DMS153 treated with DMSO at 0.1 percent for 48 hours (cell line): ENCODE measurements at regions not wholly inside any gene's neighbourhood (a gene's known extent, or its start where the extent isn't known, plus 50 kb on each side); places are given as distances from the start of the nearest gene placed in this dataset.
"Not testable (repeated sequence)": the region's sequence is repeated elsewhere in the genome, so short reads cannot be mapped to it uniquely, and the experiment has no call there.

Experiments
- DNase-seq: peaks from one replicate; lab custom pipeline; 2025; ENCODE audit not compliant: unreplicated experiment; lab: John Stamatoyannopoulos, UW

DNA sequence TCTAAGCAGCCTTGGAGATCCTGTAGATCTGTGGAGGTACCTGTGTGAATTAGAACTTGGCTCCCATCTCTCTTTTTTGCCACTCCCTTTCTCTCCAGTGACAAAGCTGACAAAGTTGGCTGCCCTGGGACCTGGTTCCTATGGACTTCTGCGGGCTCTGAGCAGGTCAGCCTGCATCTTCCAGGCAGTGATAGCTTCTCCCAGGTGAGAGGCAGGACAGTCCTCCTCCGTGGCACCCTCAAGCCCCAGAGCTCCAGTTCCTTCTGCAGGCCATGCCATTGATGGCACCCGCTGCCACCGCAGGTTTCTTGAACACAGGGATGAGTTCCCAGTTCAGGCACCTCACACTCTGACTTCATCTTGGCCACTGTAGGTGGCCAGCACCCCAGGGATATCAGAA, 73.5 kb upstream of the GRB10 start:
- DNase-seq: no peak

DNA sequence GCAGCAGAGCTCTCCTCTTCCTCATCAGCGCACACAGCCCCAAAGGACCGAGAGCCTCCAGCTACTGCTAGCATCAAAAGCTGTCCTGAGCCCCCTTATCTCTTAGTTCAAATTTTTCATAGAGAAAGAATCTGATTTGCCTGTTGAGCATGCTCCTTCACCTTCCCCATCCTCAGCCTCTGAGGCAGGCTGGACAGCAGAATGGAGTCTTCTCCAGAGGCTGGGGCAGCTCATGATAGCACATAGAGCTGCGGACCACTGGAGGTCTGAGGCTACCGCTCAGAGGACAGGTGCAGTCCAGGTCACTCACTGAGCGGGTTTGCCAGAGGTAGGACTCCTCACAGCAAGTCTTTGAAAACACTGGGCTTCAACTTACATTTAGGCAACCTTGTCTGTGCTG, 72.8 kb upstream of the GRB10 start:
- DNase-seq: no peak

DNA sequence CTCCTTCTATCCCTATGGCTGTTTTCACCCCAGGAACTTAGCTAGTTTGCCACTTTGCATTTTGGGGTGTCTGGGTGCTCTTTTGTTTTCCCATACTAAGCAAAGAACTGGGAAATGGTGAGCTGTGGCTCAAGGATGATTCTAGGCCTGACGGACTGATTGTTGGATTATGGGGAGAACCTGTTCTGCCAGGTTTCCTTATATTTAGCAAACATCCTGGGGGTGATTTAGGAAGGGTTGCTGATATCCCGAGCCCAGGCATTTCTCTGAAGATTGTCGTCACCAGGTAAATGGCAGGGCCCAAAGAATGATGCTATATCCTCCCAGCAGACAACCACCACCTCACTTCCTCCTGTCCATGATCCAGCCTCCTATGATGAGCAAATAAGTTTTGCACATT, 72.1 kb upstream of the GRB10 start:
- DNase-seq: no peak

- DNase-seq: no peak
Observed at GRCh38 chr7:50854247-50854646, 71.6 kb upstream of the GRB10 start.

DNA sequence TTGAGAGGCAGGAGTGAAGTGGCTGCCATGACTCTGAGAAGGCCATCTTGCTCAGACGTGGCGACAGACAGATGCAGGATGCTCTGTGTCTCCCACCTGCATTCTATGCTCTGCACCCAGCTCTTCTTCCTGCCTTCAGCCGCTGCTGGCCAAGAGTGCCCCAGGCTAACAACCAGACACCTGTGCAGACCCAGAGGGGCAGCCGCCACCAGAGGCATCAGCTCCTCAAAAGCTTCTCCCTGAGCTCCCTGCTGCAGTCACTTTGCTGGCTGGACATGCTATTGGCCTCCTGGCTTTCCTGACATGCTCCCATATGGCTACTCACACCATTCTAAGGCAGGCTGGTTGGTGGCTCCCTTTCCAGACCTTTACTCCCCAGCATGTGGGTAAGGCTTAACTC, 70.6 kb upstream of the GRB10 start:
- no peak for DNase-seq

DNA sequence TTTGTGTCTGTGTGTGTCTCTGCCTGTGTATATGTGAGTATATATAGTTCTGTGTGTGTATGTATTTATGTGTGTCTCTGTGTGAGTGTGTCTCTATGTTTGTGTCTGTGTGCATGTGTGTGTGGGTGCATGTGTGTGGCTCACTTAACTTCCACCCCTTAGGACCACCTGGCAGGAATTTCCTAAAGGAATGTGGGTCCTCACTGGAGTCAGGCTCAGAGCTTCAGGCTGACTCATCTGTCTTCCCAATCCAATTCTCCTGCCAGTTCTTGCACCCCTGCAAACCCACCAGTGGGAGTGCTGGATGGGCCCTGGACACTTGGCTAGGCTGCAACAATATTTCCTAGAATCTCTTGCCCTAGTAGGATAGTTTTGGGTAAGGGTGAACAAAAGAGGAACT, 70.2 kb upstream of the GRB10 start:
- no peak for DNase-seq

GRCh38 chr7:50851891-50852290, 69.2 kb upstream of the GRB10 start:
- DNase-seq: no peak

DNA sequence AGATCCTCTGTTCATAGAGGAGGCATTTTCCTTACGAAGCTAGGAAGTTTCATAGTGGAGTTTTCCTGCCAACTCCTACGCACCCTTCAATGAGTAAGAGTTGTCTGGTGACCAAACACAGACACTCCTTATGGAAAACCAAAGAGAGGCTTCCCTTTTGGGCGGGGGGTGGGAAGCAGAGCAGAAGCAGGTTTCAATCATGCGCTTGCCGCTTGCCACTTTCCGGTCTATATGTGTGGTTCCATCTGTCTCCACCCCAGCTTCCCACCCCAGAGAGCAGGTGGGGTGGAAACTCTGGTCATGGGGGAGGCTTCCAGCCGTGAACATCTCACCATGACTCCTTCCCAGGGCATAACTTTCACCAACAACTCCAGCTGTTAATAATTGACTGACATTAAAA, 68.8 kb upstream of the GRB10 start:
- DNase-seq: no peak

DNA sequence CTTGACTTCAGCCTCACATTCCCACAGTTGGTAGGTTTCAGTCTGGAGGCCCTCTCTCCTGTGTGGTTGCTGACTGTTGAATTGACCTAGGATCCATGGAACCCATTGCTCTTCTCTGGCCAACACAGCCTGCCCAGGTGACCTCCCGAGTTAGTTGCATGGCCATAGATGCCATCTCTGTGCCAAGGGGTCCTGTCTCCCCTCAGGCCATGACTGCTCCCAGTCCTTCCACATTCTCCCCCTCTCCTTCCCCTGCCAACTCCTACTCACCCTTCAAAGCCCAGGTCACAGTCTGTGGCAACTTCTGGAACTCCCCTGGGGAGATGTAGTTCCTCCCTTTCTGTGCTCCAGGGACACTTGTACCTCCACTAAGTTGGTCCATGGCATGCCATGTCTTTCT, 67.3 kb upstream of the GRB10 start:
- no peak for DNase-seq

- no peak for DNase-seq
Observed at GRCh38 chr7:50848203-50848602, 65.5 kb upstream of the GRB10 start.

GRCh38 chr7:50844861-50845260, 62.2 kb upstream of the GRB10 start:
- not testable (repeated sequence) for DNase-seq

- no peak for DNase-seq
Observed at GRCh38 chr7:50842041-50842440, 59.3 kb upstream of the GRB10 start.

DNA sequence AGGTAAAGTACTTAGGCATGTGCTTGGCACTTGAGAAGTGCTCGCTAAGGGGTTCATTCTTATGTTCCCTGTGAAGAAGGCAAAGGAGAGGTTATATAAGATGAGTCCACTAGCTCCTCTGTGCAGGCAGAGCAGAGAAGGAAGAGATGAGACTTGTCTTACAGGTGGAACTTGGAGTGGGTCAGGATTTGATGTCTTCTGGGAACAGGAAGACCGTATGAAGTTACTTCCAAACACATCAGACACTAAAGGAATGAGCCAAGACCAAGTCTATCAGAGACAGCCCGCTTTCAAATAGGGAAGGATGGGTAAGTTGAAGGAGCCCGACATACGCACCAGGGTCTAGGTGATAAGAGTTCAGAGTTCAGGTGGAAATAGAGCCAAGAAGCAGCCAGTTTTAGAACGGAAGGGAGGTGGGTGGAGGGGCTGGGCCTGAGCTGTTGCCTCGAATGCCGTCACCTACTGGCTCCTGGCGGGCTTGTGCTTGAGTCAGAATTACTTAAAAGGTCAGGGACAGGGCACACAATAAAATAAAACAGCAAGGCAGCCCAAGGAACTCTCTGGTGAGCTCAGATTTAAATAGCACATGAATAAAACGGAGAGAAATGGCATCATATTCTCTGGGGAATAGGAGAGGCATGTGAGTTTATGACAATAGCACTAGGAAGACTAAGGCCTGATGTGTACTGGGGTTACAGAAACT, 56.1 kb upstream of the GRB10 start:
- DNase-seq: no peak

- DNase-seq: no peak
Observed at GRCh38 chr7:50837965-50838364, 55.3 kb upstream of the GRB10 start.

DNA sequence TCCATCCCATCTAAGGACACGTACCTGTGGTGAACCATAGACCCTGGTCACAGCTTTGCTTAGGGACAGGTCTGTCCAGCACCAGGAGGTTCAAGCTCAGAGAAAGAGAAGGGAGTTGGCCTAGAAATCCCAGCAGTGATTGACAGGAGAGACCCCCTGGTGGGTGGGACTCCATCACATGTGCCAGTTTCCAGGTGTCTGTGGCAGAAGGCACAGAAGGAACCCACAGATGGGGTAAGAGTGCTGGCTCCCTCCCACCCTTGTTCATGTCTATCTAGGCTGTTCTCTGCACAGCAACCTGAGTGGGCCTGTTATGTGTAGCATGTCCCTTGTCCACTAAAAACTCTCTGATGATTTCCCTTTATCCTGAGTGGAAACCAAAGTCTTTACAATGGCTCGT, 54.0 kb upstream of the GRB10 start:
- no peak for DNase-seq

GRCh38 chr7:50835156-50835555, 52.5 kb upstream of the GRB10 start:
- no peak for DNase-seq

DNA sequence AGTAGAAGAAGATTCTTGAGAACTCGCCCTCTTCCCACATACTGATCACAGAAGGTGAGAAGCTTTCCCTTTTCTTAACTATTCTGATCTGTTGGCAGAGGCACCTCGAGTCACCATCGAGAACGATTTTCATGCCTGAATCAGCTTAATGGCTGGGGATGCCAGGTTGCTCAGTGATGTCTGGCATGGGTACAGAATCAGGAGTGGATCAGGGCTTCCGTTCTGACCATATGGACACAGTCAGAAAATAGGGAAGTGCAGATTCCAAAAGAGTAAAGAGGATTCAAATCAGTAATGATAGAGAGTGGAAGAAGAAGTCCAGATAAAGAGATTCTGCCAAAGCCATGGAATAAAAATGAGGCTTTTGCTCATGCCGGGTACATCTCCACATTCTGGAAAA, 52.0 kb upstream of the GRB10 start:
- DNase-seq: no peak

- DNase-seq: no peak
Observed at GRCh38 chr7:50834031-50834535, 51.4 kb upstream of the GRB10 start.

- DNase-seq: no peak
Observed at GRCh38 chr7:50832744-50833143, 50.0 kb upstream of the GRB10 start.
